IMR-90 (cell line): ENCODE measurements at regions not wholly inside any gene's neighbourhood (a gene's known extent, or its start where the extent isn't known, plus 50 kb on each side); places are given as distances from the start of the nearest gene placed in this dataset.

ENCODE experiments used
- ATAC-seq: fragments of 200-7000 bp; cut with Tn5 transposase; 2 replicates; pipeline ENCODE4 v1.9.1; 2020; ENCODE audit warnings: low read depth, mild to moderate bottlenecking, moderate library complexity
- BruUV-seq: library from RNA; stranded (reverse); fragments of 400-500 nt; replicated peaks from 2 replicates; lab custom pipeline; 2021; lab: Mats Ljungman, UMichigan
- CTCF ChIA-PET: fragments of 300-600 bp; formaldehyde crosslinking; extraction: SDS; loops from one replicate; lab custom pipeline; 2021; ENCODE audit warnings: antibody characterized with exemption; lab: Yijun Ruan, JAX
- POLR2A ChIA-PET: fragments of 300-600 bp; sonication (Branson Sonifier 250); formaldehyde crosslinking; loops from one replicate; lab custom pipeline; 2022; ENCODE audit warnings: antibody characterized with exemption; ENCODE audit not compliant: unreplicated experiment; lab: Charles Lee
- DNase-seq: peaks from one replicate; pipeline ENCODE4 v3.0.0; 2013
- H2AFZ ChIP-seq: replicated peaks from 2 replicates; pipeline ENCODE3; 2013; ENCODE audit warnings: low read length, mild to moderate bottlenecking; ENCODE audit not compliant: poor library complexity
- H2AK5ac ChIP-seq: 2 replicates; pipeline ENCODE4 v1.6.1; 2013; ENCODE audit warnings: low read depth, low read length, inconsistent platforms
- H2AK9ac ChIP-seq: replicated peaks from 2 replicates; pipeline ENCODE3; 2013; ENCODE audit warnings: mild to moderate bottlenecking, low read depth, low read length, moderate library complexity; ENCODE audit not compliant: poor library complexity
- H2BK120ac ChIP-seq: 2 replicates; pipeline ENCODE4 v1.6.1; 2013; ENCODE audit warnings: low read depth, low read length, inconsistent platforms
- H2BK15ac ChIP-seq: 3 replicates; pipeline ENCODE4 v1.6.1; 2013; ENCODE audit warnings: low read depth, low read length, inconsistent platforms
- H2BK20ac ChIP-seq: 2 replicates; pipeline ENCODE4 v1.6.1; 2013; ENCODE audit warnings: low read depth, mild to moderate bottlenecking, inconsistent platforms, low read length, moderate library complexity
- H2BK5ac ChIP-seq: 2 replicates; pipeline ENCODE4 v1.6.1; 2013; ENCODE audit warnings: mild to moderate bottlenecking, low read depth, low read length, inconsistent platforms; ENCODE audit not compliant: poor library complexity, severe bottlenecking
- H3K14ac ChIP-seq: replicated peaks from 2 replicates; pipeline ENCODE4 v1.6.1; 2013; ENCODE audit warnings: low read depth, low read length, inconsistent platforms
- H3K18ac ChIP-seq: 2 replicates; pipeline ENCODE4 v1.6.1; 2013; ENCODE audit warnings: low read depth, low read length, control low read depth
- H3K23ac ChIP-seq: 2 replicates; pipeline ENCODE4 v1.6.1; 2013; ENCODE audit warnings: low read depth, low read length, inconsistent platforms
- H3K27ac ChIP-seq: 2 replicates; pipeline ENCODE4 v1.5.1; 2013; ENCODE audit warnings: mild to moderate bottlenecking, control low read depth, low read length; ENCODE audit not compliant: insufficient read depth
- H3K27me3 ChIP-seq: 2 replicates; pipeline ENCODE4 v1.6.1; 2013; ENCODE audit warnings: low read length; ENCODE audit not compliant: control insufficient read depth, insufficient read depth
- H3K36me3 ChIP-seq: 2 replicates; pipeline ENCODE4 v1.6.1; 2013; ENCODE audit warnings: low read length, mixed read lengths; ENCODE audit not compliant: control insufficient read depth, insufficient read depth
- H3K4ac ChIP-seq: 2 replicates; pipeline ENCODE4 v1.6.1; 2013; ENCODE audit warnings: low read depth, low read length, inconsistent platforms
- H3K4me1 ChIP-seq: 2 replicates; pipeline ENCODE4 v1.6.1; 2013; ENCODE audit warnings: low read length, mixed read lengths; ENCODE audit not compliant: control insufficient read depth, insufficient read depth
- H3K4me2 ChIP-seq: 2 replicates; pipeline ENCODE4 v1.6.1; 2013; ENCODE audit warnings: low read depth, mild to moderate bottlenecking, control low read depth, low read length, moderate library complexity
- H3K4me3 ChIP-seq: 2 replicates; pipeline ENCODE4 v1.5.1; 2013; ENCODE audit warnings: low read depth, mild to moderate bottlenecking, control low read depth, low read length, moderate library complexity; ENCODE audit not compliant: insufficient read depth
- H3K56ac ChIP-seq: 2 replicates; pipeline ENCODE4 v1.6.1; 2013; ENCODE audit warnings: low read length, inconsistent platforms; ENCODE audit not compliant: insufficient read depth; ENCODE audit errors: extremely low read depth
- H3K79me1 ChIP-seq, 2 experiments: 2 replicates each; pipeline ENCODE4 v1.6.1; 2013; ENCODE audit warnings: low read length in 2 of 2, inconsistent platforms in 1 of 2, low read depth in 1 of 2
- H3K9ac ChIP-seq: 2 replicates; pipeline ENCODE4 v1.6.1; 2013; ENCODE audit warnings: low read depth, low read length, control low read depth
- H3K9me1 ChIP-seq: 2 replicates; pipeline ENCODE4 v1.6.1; 2013; ENCODE audit warnings: low read length, inconsistent platforms; ENCODE audit not compliant: insufficient read depth
- H3K9me3 ChIP-seq: 2 replicates; pipeline ENCODE4 v1.6.1; 2013; ENCODE audit warnings: low read length; ENCODE audit not compliant: control insufficient read depth, insufficient read depth
- H4K20me1 ChIP-seq: 2 replicates; pipeline ENCODE4 v1.6.1; 2013; ENCODE audit warnings: low read length, inconsistent platforms; ENCODE audit not compliant: insufficient read depth
- H4K5ac ChIP-seq: 2 replicates; pipeline ENCODE4 v1.6.1; 2013; ENCODE audit warnings: mild to moderate bottlenecking, low read depth, low read length, control low read depth
- H4K8ac ChIP-seq, 2 experiments: 2 replicates each; pipeline ENCODE4 v1.6.1; 2013; ENCODE audit warnings: low read depth in 2 of 2, low read length in 2 of 2, control low read depth in 1 of 2, inconsistent platforms in 1 of 2
- H4K91ac ChIP-seq: 2 replicates; pipeline ENCODE4 v1.6.1; 2013; ENCODE audit warnings: low read depth, low read length, inconsistent platforms; ENCODE audit not compliant: insufficient read depth
- BHLHE40 ChIP-seq: fragments of 150-350 bp; IDR thresholded peaks from 2 replicates; pipeline ENCODE4 v1.6.1; 2016; ENCODE audit warnings: mild to moderate bottlenecking, low read depth, low read length
- CEBPB ChIP-seq: IDR thresholded peaks from 2 replicates; pipeline ENCODE4 v1.6.1; 2012; ENCODE audit warnings: low read depth, low read length, improper control_type of control experiment
- CHD1 ChIP-seq: IDR thresholded peaks from 2 replicates; pipeline ENCODE4 v1.6.1; 2012; ENCODE audit warnings: low read depth, low read length, improper control_type of control experiment
- ELK1 ChIP-seq: fragments of 150-350 bp; IDR thresholded peaks from 2 replicates; pipeline ENCODE4 v1.6.1; 2016; ENCODE audit warnings: low read depth, mild to moderate bottlenecking, low read length, moderate library complexity, borderline replicate concordance
- FOS ChIP-seq: fragments of 150-350 bp; IDR thresholded peaks from 2 replicates; pipeline ENCODE4 v1.6.1; 2016; ENCODE audit warnings: low read depth, low read length
- MAFK ChIP-seq: IDR thresholded peaks from 2 replicates; pipeline ENCODE4 v1.6.1; 2012; ENCODE audit warnings: low read depth, low read length, improper control_type of control experiment
- MXI1 ChIP-seq: IDR thresholded peaks from 2 replicates; pipeline ENCODE4 v1.6.1; 2012; ENCODE audit warnings: low read depth, mild to moderate bottlenecking, low read length, moderate library complexity, borderline replicate concordance
- WGBS, 2 experiments: methylation state at CpG; one replicate each; pipeline versions ENCODE4 v1.1.5 to v1.1.7; 2013; ENCODE audit warnings: missing lambda C conversion rate in 2 of 2; ENCODE audit not compliant: insufficient read length in 1 of 2; ENCODE audit errors: extremely low coverage in 2 of 2; 5-methylcytosine and 5-hydroxymethylcytosine counted together
- dilution Hi-C: fragments of 300-500 bp; cut with HindIII; formaldehyde crosslinking; loops from one replicate; pipeline ENCODE4 v1.14.3; 2018; ENCODE audit warnings: low sequenced_read_pairs; ENCODE audit not compliant: unreplicated experiment
- in situ Hi-C: fragments of 300-500 bp; cut with MboI; formaldehyde crosslinking; loops from 3 replicates; pipeline ENCODE4 v1.14.3; 2019; ENCODE audit warnings: low sequenced_read_pairs, inconsistent platforms, mixed read lengths
- intact Hi-C: fragments of 100-400 bp; cut with micrococcal nuclease; formaldehyde crosslinking; loops from 2 replicates; pipeline ENCODE4 v1.10.0; 2022

GRCh38 chr3:191518861-191519260 lies 57.9 kb downstream of the PYDC2 start:
- no peak overlapping the region for H3K9ac ChIP-seq
- H3K18ac ChIP-seq: no peak overlapping the region
- ChIA-PET CTCF (no interaction called here), POLR2A (no interaction called here)
- in situ Hi-C loops: no loop called here
- ATAC-seq (no peak), DNase-seq (no peak)
- no peak overlapping the region for H3K56ac ChIP-seq
- no peak overlapping the region for H2BK20ac ChIP-seq
- no peak overlapping the region for H3K14ac ChIP-seq
- no peak overlapping the region for H4K91ac ChIP-seq
- H2AFZ ChIP-seq: no peak overlapping the region
- H2BK15ac ChIP-seq: no peak overlapping the region
- H4K5ac ChIP-seq: no peak overlapping the region
- H3K4me1 ChIP-seq: no peaks in the 10 kb centered on the region
- H4K8ac ChIP-seq: no peak overlapping the region
- no peaks in the 10 kb centered on the region for H3K27me3 ChIP-seq
- no peak overlapping the region for H3K4me3 ChIP-seq
- no peak overlapping the region for H3K27ac ChIP-seq
- dilution Hi-C loops: no loop called here
- H3K4me2 ChIP-seq: no peak overlapping the region
- BruUV-seq: no TSS peak
- H2BK120ac ChIP-seq: no peak overlapping the region
- no peaks in the 10 kb centered on the region for H3K9me1 ChIP-seq
- no peaks in the 10 kb centered on the region for H3K36me3 ChIP-seq
- H4K20me1 ChIP-seq: no peaks in the 10 kb centered on the region
- H2AK9ac ChIP-seq: no peak overlapping the region
- no peaks in the 10 kb centered on the region; the same call in 1 of the 2 replicates for H3K9me3 ChIP-seq
- no CpG with 5 or more reads among the region's 7 CpGs for WGBS, 2 experiments
- H2AK5ac ChIP-seq: no peak overlapping the region
- H3K79me1 ChIP-seq: no peaks in the 10 kb centered on the region
- intact Hi-C loops: no loop called here
- TF ChIP-seq MAFK (no peak), BHLHE40 (no peak), FOS (no peak), MXI1 (no peak), CHD1 (no peak), CEBPB (no peak), ELK1 (no peak)
- H3K4ac ChIP-seq: no peak overlapping the region
- no peak overlapping the region for H2BK5ac ChIP-seq
- H3K23ac ChIP-seq: no peak overlapping the region
